ENCODE measurements at regions not wholly inside any gene's neighbourhood (a gene's known extent, or its start where the extent isn't known, plus 50 kb on each side); places are given as distances from the start of the nearest gene placed in this dataset.

- CTCF ChIA-PET (ENCODE audit: partially characterized antibody) = no interaction called here
- intact Hi-C loops (cut with micrococcal nuclease) = no loop called here
- H3K9me3 Mint-ChIP-seq = peaks cover 0 to 18% (median 6%) of the 10 kb centered on the region in 8 donors
Measured at GRCh38 chr1:72846476-72847278, 564.3 kb upstream of the NEGR1 start.

GRCh38 chr1:72845981-72846380, 563.6 kb upstream of the NEGR1 start:
- POLR2A ChIA-PET (ENCODE audit: partially characterized antibody) = no interaction called here
- H3K36me3 Mint-ChIP-seq = no peaks in the 10 kb centered on the region
- no peaks in the 10 kb centered on the region for H3K27me3 ChIP-seq (ENCODE audit: insufficient read depth, low read length)
- H3K4me3 Mint-ChIP-seq = no peak overlapping the region
- H3K4me3 ChIP-seq (ENCODE audit: low read length in 2 of 2) = no peak overlapping the region
- H3K36me3 ChIP-seq (ENCODE audit: insufficient read depth, low read length) = no peaks in the 10 kb centered on the region
- intact Hi-C loops (cut with micrococcal nuclease) = no loop called here
- H3K4me1 Mint-ChIP-seq = no peaks in the 10 kb centered on the region
- DNase-seq = no peak
- CTCF ChIA-PET (ENCODE audit: partially characterized antibody) = no interaction called here
- H3K4me1 ChIP-seq (ENCODE audit: insufficient read depth, low read length) = no peaks in the 10 kb centered on the region
- H3K9me3 ChIP-seq (ENCODE audit: control insufficient read depth in 1 of 2, low read length in 2 of 2) = no peaks in the 10 kb centered on the region
- H3K27me3 Mint-ChIP-seq = no peaks in the 10 kb centered on the region
- peaks cover 0 to 18% (median 6%) of the 10 kb centered on the region in 8 donors for H3K9me3 Mint-ChIP-seq
- no peak overlapping the region for H3K27ac Mint-ChIP-seq
- H3K27ac ChIP-seq (ENCODE audit: low read depth, low read length) = no peak overlapping the region

More at GRCh38 chr1:72846476-72847278, 564.3 kb upstream of the NEGR1 start:
- no peaks in the 10 kb centered on the region for H3K36me3 ChIP-seq (ENCODE audit: insufficient read depth, low read length)
- no peaks in the 10 kb centered on the region for H3K36me3 Mint-ChIP-seq
- POLR2A ChIA-PET (ENCODE audit: partially characterized antibody) = no interaction called here
- DNase-seq = no peak
- no peaks in the 10 kb centered on the region for H3K4me1 ChIP-seq (ENCODE audit: insufficient read depth, low read length)
- H3K27me3 ChIP-seq (ENCODE audit: insufficient read depth, low read length) = no peaks in the 10 kb centered on the region
- no peaks in the 10 kb centered on the region for H3K9me3 ChIP-seq (ENCODE audit: control insufficient read depth in 1 of 2, low read length in 2 of 2)
- H3K27ac ChIP-seq (ENCODE audit: low read depth, low read length) = no peak overlapping the region
- H3K27me3 Mint-ChIP-seq = no peaks in the 10 kb centered on the region
- H3K4me1 Mint-ChIP-seq = no peaks in the 10 kb centered on the region
- H3K4me3 ChIP-seq (ENCODE audit: low read length in 2 of 2) = no peak overlapping the region
- H3K4me3 Mint-ChIP-seq = no peak overlapping the region
- no peak overlapping the region for H3K27ac Mint-ChIP-seq

- DNase-seq = no peak
- POLR2A ChIA-PET (ENCODE audit: partially characterized antibody) = no interaction called here
Measured at GRCh38 chr1:72845381-72845780, 563.0 kb upstream of the NEGR1 start.

GRCh38 chr1:72837781-72838180, 555.4 kb upstream of the NEGR1 start:
- no peaks in the 10 kb centered on the region for H3K36me3 ChIP-seq (ENCODE audit: insufficient read depth, low read length)
- H3K4me1 ChIP-seq (ENCODE audit: insufficient read depth, low read length) = no peaks in the 10 kb centered on the region
- DNase-seq = no peak
- H3K4me1 Mint-ChIP-seq = no peaks in the 10 kb centered on the region
- H3K27me3 Mint-ChIP-seq = no peaks in the 10 kb centered on the region
- H3K4me3 Mint-ChIP-seq = no peak overlapping the region
- CTCF ChIA-PET (ENCODE audit: partially characterized antibody) = no interaction called here
- no peak overlapping the region for H3K4me3 ChIP-seq (ENCODE audit: low read length in 2 of 2)
- H3K27ac ChIP-seq (ENCODE audit: low read depth, low read length) = no peak overlapping the region
- no peaks in the 10 kb centered on the region for H3K9me3 ChIP-seq (ENCODE audit: control insufficient read depth in 1 of 2, low read length in 2 of 2)
- H3K27me3 ChIP-seq (ENCODE audit: insufficient read depth, low read length) = no peaks in the 10 kb centered on the region
- H3K27ac Mint-ChIP-seq = no peak overlapping the region
- POLR2A ChIA-PET (ENCODE audit: partially characterized antibody) = no interaction called here
- H3K36me3 Mint-ChIP-seq = no peaks in the 10 kb centered on the region
- intact Hi-C loops (cut with micrococcal nuclease) = no loop called here
- H3K9me3 Mint-ChIP-seq = peaks cover 6 to 43% (median 14%) of the 10 kb centered on the region in 8 donors

More at GRCh38 chr1:72845381-72845780, 563.0 kb upstream of the NEGR1 start:
- Mint-ChIP-seq H3K27me3 (no peaks in the 10 kb centered on the region), H3K36me3 (no peaks in the 10 kb centered on the region), H3K4me1 (no peaks in the 10 kb centered on the region), H3K27ac (no peak overlapping the region), H3K9me3 (peaks cover 0 to 20% (median 8%) of the 10 kb centered on the region in 8 donors), H3K4me3 (no peak overlapping the region)
- Histone ChIP-seq H3K27me3 (ENCODE audit: insufficient read depth, low read length) (no peaks in the 10 kb centered on the region), H3K9me3 (ENCODE audit: control insufficient read depth in 1 of 2, low read length in 2 of 2) (no peaks in the 10 kb centered on the region), H3K4me1 (ENCODE audit: insufficient read depth, low read length) (no peaks in the 10 kb centered on the region), H3K36me3 (ENCODE audit: insufficient read depth, low read length) (no peaks in the 10 kb centered on the region), H3K4me3 (ENCODE audit: low read length in 2 of 2) (no peak overlapping the region), H3K27ac (ENCODE audit: low read depth, low read length) (no peak overlapping the region)
- CTCF ChIA-PET (ENCODE audit: partially characterized antibody) = no interaction called here
- intact Hi-C loops (cut with micrococcal nuclease) = no loop called here

GRCh38 chr1:72830606-72831390, 548.5 kb upstream of the NEGR1 start:
- H3K4me1 Mint-ChIP-seq = no peaks in the 10 kb centered on the region
- H3K27me3 ChIP-seq (ENCODE audit: insufficient read depth, low read length) = no peaks in the 10 kb centered on the region
- no peak overlapping the region for H3K27ac Mint-ChIP-seq
- no peaks in the 10 kb centered on the region for H3K9me3 ChIP-seq (ENCODE audit: control insufficient read depth in 1 of 2, low read length in 2 of 2)
- ChIA-PET POLR2A (ENCODE audit: partially characterized antibody) (no interaction called here), CTCF (ENCODE audit: partially characterized antibody) (no interaction called here)
- no peaks in the 10 kb centered on the region for H3K36me3 Mint-ChIP-seq
- intact Hi-C loops (cut with micrococcal nuclease) = no loop called here
- H3K27me3 Mint-ChIP-seq = no peaks in the 10 kb centered on the region
- no peak overlapping the region for H3K4me3 ChIP-seq (ENCODE audit: low read length in 2 of 2)
- no peaks in the 10 kb centered on the region for H3K4me1 ChIP-seq (ENCODE audit: insufficient read depth, low read length)
- no peak overlapping the region for H3K27ac ChIP-seq (ENCODE audit: low read depth, low read length)
- no peaks in the 10 kb centered on the region for H3K36me3 ChIP-seq (ENCODE audit: insufficient read depth, low read length)
- no peak for DNase-seq
- H3K9me3 Mint-ChIP-seq = peaks cover 8 to 38% (median 14%) of the 10 kb centered on the region in 8 donors
- no peak overlapping the region for H3K4me3 Mint-ChIP-seq

GRCh38 chr1:72827278-72827677, 544.9 kb upstream of the NEGR1 start:
- H3K27ac Mint-ChIP-seq = no peak overlapping the region
- no peak for DNase-seq
- H3K4me3 Mint-ChIP-seq = no peak overlapping the region
- H3K27me3 Mint-ChIP-seq = no peaks in the 10 kb centered on the region
- Histone ChIP-seq H3K36me3 (ENCODE audit: insufficient read depth, low read length) (no peaks in the 10 kb centered on the region), H3K4me3 (ENCODE audit: low read length in 2 of 2) (no peak overlapping the region), H3K9me3 (ENCODE audit: control insufficient read depth in 1 of 2, low read length in 2 of 2) (no peaks in the 10 kb centered on the region), H3K27ac (ENCODE audit: low read depth, low read length) (no peak overlapping the region), H3K27me3 (ENCODE audit: insufficient read depth, low read length) (no peaks in the 10 kb centered on the region), H3K4me1 (ENCODE audit: insufficient read depth, low read length) (no peaks in the 10 kb centered on the region)
- H3K36me3 Mint-ChIP-seq = no peaks in the 10 kb centered on the region
- intact Hi-C loops (cut with micrococcal nuclease) = no loop called here
- POLR2A ChIA-PET (ENCODE audit: partially characterized antibody) = no interaction called here
- H3K9me3 Mint-ChIP-seq = peaks cover 3 to 19% (median 11%) of the 10 kb centered on the region in 8 donors
- H3K4me1 Mint-ChIP-seq = no peaks in the 10 kb centered on the region
- CTCF ChIA-PET (ENCODE audit: partially characterized antibody) = no interaction called here

- ChIA-PET CTCF (ENCODE audit: partially characterized antibody) (no interaction called here), POLR2A (ENCODE audit: partially characterized antibody) (no interaction called here)
- Mint-ChIP-seq H3K27ac (no peak overlapping the region), H3K4me1 (no peaks in the 10 kb centered on the region), H3K4me3 (no peak overlapping the region), H3K9me3 (peaks cover 2 to 36% (median 9%) of the 10 kb centered on the region in 8 donors), H3K27me3 (no peaks in the 10 kb centered on the region), H3K36me3 (no peaks in the 10 kb centered on the region)
- Histone ChIP-seq H3K36me3 (ENCODE audit: insufficient read depth, low read length) (no peaks in the 10 kb centered on the region), H3K9me3 (ENCODE audit: control insufficient read depth in 1 of 2, low read length in 2 of 2) (no peaks in the 10 kb centered on the region), H3K4me1 (ENCODE audit: insufficient read depth, low read length) (no peaks in the 10 kb centered on the region), H3K27ac (ENCODE audit: low read depth, low read length) (no peak overlapping the region), H3K27me3 (ENCODE audit: insufficient read depth, low read length) (no peaks in the 10 kb centered on the region), H3K4me3 (ENCODE audit: low read length in 2 of 2) (no peak overlapping the region)
- intact Hi-C loops (cut with micrococcal nuclease) = no loop called here
- no peak for DNase-seq
Measured at GRCh38 chr1:72804541-72804940, 522.2 kb upstream of the NEGR1 start.
